ENCODE measurements at regions not wholly inside any gene's neighbourhood (a gene's known extent, or its start where the extent isn't known, plus 50 kb on each side); places are given as distances from the start of the nearest gene placed in this dataset.

DNA sequence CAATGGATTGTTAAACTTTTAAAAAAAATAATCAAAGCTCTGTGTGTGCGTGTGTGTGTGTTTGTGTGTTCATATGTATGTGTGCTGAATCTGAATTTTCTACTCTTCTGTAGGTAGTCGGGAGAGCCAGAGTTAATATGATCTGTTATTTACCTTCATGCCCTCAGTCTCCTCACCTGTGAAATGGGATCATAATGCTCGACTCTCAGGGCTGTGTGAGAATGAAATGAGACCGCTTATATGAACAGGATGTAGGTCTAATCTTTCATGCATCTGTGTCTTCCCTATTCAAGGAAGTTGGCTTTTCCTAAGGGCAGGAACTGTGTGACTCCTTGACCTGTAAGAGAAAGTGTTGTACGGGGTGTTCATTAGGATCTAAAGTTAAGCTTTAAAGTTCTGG is 182.2 kb downstream of the RPLP1 start:
- TF ChIP-seq, protein P1, sequence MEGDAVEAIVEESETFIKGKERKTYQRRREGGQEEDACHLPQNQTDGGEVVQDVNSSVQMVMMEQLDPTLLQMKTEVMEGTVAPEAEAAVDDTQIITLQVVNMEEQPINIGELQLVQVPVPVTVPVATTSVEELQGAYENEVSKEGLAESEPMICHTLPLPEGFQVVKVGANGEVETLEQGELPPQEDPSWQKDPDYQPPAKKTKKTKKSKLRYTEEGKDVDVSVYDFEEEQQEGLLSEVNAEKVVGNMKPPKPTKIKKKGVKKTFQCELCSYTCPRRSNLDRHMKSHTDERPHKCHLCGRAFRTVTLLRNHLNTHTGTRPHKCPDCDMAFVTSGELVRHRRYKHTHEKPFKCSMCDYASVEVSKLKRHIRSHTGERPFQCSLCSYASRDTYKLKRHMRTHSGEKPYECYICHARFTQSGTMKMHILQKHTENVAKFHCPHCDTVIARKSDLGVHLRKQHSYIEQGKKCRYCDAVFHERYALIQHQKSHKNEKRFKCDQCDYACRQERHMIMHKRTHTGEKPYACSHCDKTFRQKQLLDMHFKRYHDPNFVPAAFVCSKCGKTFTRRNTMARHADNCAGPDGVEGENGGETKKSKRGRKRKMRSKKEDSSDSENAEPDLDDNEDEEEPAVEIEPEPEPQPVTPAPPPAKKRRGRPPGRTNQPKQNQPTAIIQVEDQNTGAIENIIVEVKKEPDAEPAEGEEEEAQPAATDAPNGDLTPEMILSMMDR (IDR thresholded peaks at IDR 0.05), result no peak
- TF ChIP-seq EP300 (IDR thresholded peaks at IDR 0.05), result no peak

All from tibial nerve (tissue), 4 donors.